Epidermal melanocyte (primary cell): ENCODE measurements at regions not wholly inside any gene's neighbourhood (a gene's known extent, or its start where the extent isn't known, plus 50 kb on each side); places are given as distances from the start of the nearest gene placed in this dataset.

ENCODE experiments used
- DNase-seq: peaks from one replicate; pipeline ENCODE4 v3.0.0; 2011; ENCODE audit warnings: low spot score; ENCODE audit not compliant: insufficient read length

DNA sequence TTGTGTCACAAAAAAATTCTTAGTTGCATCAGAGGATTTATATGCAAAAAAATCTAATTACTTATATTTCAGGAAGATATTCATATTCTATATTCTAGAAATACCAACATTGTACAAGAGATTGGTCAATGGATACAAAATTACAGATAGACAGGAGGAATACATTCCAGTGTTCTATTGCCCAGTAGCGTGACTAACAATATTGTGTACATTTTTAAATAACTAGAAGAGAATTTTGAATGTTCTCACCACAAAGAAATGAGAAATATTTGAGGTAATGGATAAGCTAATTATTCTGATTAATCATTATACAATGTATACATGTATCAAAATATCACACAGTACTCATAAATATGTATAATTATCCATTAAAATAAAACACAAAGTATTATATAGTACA is 253.3 kb downstream of the IPMK start:
- DNase-seq: no peak

DNA sequence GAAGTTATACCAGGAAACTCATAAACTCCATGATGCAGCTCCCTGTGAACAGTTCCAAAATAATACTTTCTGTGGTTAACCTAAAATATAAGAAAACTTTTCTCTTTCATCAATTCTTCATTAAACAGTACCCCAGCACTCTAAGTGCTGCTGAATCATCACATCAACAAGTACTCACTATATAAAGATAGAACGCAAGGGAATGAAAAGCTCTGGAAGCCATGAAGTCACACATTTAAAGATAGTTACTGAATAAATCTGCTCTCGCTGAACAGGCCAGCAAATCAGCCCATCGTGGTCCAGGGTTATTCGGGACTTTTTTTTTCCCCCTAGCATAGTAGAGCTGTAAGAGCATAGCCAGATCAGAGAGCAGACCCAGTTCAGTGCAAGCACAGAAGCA is 254.3 kb downstream of the IPMK start:
- no peak for DNase-seq

DNA sequence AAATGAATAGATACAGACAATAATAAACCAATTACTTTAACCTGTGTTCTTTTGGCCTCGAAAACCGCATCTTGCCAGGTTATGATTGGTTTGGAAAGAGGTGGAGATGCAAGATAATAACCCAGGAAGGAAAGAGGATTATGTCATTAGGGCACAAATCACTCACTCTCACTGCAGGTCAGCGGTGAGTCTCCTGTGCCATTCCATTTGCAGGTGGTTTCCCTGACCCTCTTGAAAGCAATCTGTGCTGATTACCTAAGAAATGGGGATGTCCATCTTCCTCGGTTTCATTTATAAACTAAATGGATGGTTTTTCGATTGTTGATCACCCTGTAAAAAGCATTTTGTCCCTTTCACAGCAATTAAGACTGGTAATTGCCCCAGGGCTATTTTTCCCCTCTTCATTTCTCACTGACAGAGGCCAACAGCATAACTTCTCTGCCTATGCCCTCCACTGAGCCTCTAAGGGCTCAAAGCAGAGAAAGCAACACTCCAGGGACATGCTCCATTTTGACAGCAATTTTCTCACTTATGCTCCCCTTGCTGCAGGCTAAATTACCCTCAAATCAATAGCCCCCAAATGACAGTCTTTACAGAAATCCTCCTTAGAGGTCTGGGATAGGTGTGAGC is 257.5 kb downstream of the IPMK start:
- no peak for DNase-seq

DNA sequence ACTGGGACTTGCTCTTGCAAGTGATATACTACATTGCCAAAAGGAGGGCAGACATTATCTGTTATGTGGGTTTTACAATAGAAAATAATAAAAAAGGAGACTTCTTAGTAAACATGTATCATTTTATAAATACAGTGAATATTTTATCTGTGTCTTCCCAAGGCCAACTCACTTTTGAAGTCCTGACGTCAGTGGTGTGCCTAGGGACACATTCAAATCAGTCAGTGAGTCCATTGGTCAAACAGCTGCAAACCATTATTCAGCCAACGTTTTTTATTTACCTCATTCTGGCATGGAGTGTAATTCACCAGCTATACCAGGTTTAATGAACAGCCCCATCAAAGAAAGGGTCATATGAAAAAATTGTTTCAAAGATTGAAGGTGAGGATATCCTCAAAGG is 263.7 kb downstream of the IPMK start:
- DNase-seq: no peak

DNA sequence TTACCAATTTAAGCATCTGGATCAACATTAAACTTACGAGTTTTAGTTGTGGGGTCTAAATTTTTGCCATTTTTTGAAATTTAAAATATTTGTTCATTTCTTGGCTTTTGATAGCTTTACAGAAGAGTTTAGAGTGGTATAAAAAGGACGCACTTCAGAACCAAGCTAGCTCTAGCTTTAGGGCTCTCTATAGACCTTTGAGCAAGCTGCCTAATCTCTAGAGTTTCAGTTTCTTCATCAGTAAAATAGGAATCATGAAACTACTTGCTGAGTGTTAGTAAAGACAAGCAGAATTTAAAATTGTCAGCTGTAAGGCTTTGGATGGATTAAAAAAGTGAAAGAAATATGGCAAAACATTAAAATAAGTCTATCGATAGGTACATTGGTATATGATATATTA is 266.5 kb downstream of the IPMK start:
- DNase-seq: no peak

DNA sequence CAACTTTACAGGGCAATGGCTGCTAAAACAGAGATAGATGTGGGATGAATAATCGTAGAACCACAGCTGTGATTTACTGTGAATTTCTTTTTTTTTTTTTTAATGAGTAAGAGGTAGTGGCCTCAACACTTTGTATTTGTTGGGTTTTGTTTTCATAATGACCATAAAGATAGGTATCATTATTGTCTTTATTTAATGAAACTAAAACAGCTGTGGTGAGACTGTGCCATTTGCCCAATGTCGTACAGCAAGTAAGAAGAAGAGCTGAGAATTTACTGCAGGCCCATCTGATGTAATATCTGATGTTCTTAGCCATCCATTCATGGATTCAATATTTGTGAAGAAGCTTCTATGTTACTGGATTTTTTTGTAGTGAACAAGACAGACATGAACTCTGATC is 271.2 kb downstream of the IPMK start:
- no peak for DNase-seq

DNA sequence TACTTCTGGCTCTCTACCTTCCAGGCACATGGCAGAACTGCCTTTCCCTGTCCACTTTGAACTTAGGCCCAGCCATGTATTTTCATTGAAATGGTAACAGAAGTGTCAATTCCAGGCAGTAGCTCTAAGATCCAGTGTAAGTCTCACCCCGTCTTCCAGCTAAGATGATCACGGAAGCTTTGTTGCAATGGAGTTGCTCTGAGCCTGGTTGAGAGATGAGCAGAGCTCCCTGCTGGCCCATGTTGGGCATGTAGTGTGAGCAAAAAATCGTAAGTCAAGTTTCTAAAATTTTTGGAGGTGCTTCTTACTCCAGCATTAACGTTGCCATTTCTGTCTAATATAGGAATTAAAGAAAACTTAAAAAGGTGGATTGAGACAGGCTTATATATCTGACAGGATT is 274.4 kb downstream of the IPMK start:
- DNase-seq: no peak

DNA sequence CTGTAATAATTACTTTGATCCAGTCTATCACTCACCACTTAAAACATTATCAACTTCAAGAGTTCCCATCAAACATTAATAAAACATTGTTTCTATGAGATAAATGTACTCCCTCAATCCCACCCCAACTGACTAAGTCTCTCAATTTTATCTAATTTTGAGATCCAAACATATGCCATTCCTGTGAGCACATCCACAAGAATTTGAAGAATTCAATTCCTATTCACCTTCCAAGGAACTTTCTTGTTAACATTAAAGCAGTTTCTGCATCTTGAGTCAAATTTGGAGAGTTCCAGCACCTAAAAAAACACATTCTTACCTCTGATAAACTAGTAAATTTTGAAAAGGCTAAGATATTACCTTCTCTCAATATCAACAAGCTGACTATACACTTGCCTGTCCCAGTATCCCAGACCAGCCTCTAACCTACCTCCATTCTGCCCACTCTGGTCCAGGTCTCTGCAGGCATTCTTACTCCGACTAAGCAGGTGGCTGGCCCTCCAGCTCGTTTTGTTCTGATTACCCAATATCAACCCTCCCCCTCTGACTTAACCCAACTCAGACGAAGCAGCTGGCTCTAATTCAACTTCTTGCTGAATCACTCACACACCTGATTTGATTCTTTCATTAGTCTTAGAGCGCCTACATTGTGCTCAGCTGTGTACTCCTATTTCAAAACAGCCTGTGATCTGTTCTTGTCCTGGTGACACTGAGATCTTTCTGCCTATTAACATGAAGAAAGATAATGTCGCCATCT is 275.2 kb downstream of the IPMK start:
- no peak for DNase-seq

DNA sequence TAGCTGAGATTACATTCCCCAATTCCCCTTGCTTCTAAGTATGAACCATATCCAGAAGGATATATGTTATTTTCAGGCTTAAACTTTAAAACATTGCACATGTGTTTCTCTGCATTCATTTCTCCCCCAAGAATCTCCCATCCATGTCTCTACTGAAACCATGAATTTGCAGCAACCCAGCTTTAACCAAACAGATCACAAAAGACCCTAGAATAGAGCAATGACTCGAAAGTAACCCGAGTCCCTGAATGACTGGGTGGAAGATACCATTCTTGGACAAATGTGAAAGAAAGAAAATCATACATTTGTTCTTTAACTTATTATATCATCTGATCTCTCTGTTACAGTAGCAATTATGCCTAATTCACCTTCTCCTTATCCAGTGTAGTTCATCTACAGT is 278.7 kb downstream of the IPMK start:
- DNase-seq: no peak

DNA sequence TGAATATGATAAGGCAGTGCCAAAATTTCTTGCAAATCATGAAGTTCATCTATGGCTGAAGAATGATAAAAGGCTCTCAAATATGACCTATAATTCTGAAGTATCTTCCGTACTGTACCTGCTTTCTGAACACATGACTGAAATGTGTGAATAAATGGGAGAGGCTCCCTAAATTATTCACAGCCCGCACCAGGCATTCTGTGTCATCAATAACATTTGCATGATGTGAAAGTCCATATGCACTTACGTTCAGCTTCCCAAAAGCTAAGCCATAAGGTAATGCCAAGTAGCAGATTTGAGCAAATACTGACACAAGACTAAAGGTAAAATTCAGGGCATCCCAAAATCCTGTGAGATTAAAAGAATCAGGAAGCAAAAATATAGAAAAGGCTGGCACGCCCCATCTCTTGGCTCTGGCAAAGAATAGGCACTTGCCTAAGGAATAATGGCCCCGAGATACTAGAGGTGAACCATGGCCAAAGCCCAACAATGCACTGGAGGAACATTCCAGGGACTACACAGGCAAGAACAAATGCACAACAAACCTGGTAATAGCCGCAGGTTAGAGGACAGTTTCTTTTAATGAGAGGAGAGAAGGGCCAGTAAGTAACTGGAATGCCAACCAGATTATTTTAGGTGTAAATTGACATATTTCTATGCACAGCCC is 280.5 kb downstream of the IPMK start:
- DNase-seq: no peak

DNA sequence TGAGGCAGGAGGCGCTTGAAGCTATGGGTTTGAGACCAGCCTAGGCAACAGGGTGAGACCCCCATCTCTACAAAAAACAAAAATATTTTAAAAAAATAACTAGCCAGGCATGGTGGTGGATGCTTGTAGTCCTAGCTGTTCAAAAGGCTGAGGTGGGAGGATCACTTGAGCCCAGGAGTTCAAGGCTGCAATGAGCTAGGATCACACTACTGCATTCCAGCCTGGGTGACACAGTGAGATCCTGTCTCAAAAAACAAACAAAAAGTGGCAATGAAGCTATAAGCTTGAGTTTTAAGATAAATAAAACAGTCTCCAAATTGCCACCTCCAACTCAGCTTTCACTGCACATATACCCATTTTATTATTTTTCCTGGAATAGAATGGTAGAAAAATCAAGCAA is 281.3 kb downstream of the IPMK start:
- DNase-seq: no peak

DNA sequence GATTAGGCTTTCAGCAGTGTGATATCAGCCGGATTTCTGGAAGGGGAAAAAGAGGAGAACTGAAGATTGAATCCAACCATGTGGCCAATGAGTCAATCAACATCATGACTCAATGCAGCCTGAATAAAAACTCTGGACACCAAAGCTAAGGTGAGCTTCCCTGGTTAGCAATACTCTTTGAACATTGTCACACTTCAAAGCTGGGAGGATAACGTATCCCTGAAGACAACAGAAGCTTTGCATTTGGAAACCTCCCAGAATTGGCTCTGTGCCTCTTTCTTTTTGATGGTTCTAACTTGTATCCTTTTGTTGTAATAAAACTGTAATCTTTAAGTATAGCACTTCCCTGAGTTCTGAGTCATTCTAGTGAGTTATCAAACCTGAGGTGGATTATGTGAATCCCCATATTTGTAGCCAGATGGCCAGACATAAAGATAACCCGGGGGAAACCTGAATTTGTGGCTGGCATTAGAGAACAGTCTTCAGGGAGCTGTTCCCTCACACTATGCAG is 284.4 kb downstream of the IPMK start:
- DNase-seq: no peak

DNA sequence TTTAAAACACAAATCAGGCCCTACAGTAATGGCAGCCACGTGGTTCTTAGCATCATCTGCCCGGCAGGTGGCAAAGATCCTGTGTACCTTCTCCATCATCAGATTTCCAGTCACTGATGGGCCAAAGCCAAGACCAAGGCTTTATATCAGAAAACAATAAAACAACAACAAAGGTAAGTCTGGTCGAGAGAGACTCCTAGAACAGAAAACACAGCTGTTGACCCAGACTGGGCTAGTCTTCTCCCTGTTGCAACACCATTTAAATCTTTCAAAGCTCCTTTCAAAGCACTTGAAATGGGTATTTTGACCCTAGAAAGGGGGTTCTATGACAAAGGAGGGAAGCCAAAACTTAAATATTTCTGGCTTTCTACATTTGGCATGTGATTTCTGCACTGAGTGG is 285.6 kb downstream of the IPMK start:
- no peak for DNase-seq

DNA sequence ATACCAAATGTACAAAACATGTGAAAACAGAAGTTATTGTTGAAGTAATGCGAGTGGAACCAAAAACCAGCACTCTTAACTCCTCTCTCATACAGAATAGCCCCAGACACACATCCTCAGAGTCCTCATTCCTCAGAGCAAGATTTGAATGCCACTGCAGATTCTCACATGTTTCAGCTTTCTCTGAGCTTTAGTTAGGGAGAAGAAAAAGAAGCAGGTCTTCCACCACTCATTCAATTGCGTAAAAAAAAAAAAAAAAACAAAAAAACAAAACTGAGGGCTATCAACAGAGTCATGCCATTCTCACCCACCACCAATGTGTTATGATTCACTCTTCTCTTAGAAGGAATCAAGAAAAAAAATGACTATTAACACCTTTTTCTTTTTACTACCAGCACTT is 287.7 kb downstream of the IPMK start:
- DNase-seq: no peak

DNA sequence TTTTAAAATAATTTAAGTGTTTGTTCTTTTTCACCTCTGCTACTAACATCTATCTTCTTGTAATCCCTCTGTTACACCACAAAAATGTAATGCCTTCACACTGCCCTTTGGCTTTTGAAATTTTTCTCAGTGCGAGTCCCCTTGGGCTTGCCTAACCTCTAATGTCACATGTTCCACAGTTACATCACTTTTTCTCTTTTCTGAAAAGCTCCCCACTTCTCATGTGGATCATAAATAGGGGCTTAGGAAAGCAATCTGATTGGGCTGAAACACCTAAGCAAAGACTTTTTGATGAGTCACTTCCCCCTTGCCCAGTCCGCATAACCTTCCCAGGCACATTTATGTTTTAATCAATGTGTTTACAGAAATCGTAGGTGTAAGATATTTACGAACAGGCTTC is 288.2 kb downstream of the IPMK start:
- no peak for DNase-seq

DNA sequence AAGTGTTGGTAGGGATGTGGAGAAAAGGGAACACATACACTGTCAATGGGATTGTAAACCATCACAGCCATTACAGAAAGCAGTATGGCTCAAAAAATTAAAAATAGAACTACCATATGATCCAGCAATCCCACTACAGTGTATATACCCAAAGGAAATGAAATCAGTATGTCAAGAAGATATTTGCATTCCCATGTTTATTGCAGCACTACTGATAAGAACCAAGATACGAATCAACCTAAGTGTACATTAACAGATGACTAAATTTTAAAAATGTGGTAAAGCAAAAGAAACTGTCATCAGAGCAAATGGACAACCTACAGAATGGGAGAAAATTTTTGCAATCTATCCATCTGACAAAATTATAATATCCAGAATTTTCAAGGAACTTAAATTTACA is 290.4 kb downstream of the IPMK start:
- no peak for DNase-seq

DNA sequence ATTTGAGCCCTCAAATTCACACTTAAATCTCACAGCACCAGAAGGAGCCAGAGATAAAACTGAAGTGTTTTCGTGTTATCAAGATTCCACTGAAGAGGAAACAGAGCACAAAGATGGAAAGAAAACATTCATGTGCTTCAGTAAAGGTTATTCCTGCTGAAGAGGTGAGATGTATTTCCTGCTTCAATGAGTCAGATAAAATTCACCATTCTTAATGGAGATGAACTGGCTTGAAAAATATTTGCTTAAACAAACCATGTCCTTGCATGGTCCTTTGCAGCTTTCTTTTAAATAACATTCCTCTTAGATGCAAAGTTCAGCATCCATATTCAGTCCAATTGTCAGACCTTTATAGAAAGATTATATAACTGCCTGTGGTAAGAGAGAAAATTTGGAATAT is 294.2 kb downstream of the IPMK start:
- no peak for DNase-seq

DNA sequence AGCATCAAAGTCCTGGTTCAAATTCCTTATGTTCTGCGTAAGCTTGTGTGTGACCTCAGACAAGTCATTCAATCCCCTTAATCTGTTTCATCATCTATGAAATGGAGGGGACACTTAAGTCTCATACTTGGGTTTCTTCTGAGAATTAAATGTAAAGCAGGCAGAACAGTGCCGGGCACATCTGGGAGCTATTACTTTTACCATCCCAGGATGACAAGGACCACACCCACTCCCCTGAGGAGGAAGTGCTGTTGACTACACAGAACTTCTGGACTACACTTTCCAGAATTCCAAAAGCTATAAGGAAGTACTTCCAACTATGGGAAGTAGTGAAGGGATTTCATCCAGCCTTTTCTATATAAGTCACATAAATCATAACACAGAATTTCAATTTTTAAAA is 294.9 kb downstream of the IPMK start:
- no peak for DNase-seq

DNA sequence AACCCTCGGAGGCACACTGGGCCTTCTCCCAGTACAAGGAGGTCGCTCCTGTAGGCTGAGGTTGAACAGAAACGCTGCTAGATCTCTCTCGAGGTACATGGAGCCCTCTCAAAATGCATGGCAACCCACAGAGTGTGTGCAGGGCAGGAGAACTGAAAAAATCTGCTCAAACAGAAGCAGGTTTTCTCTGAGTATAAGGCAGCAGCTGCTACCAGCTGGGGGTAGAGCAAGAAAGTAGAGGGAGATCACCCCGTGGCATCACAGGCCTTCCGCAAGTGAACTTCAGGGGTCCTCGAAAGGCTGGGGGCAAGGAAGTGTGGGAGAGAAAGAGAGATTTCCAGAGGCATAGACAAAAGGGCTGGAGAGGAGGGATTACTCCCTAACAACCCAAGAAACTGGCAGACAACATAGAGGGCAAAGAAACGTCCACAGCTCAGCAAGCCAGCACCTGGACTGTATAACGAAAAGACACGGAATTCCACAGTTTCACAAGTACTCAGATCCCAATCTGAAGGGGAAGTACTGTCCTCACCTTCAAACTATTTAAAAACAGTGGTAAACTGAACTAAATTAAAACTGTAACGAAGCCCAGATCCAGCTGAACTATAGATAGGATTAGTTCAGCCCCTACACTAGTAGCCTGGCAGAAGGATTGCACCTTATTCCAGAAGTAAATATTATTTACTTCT is 299.2 kb downstream of the IPMK start:
- no peak for DNase-seq

DNA sequence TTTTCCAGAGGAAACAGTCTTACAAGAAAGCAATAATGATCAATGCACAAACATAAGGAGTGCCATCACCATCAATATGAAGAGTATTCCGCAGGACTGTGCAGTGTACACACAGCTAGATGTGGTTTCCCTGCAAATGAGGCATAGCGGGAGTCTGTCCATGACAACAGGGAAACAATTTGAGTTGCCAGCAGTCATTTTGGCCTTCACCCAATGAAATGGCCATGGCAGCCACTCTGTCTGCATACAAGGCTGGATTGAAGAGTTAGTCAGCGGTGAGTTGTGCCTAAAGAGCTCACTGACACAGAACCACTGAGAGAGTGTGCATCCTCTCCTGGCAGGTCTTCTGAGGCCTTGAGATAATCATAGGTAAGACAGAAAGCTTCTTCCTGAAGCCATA is 303.3 kb downstream of the IPMK start:
- DNase-seq: no peak

DNA sequence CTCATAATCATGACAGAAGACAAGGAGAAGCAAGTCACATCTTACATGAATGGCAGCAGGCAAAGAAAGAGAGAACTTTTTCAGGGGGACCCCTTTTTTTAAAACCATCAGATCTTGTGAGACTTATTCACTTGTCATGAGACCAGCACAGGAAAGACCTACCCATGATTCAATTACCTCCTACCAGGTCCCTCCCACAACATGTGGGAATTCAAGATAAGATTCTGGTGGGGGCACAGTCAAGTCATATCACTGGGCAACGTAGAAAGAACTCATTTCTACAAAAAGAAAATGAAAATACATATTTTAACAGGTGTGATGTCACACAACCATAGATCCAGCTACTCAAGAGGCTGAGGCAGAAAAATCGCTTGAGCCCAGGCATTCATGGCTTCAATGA is 304.1 kb downstream of the IPMK start:
- DNase-seq: no peak

DNA sequence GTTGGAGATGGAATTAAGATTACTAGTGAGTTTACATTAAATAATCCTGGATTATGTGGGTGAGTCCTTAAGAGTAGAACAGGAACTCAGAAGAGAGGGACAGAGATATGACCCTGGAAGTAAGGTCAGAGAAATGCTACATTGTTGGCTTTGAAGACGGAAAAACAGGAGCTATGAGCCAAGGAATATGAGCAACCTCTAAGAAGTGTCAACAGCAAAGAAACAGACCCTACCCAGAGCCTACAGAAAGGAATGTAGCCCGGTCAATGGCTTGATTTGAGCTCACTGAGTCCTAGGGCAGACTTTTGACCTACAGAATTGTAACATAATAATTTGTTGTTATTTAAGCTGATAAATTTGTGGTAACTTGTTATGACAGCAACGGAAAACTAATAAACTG is 304.9 kb downstream of the IPMK start:
- no peak for DNase-seq
